HG03025 (cell line): ENCODE measurements at regions not wholly inside any gene's neighbourhood (a gene's known extent, or its start where the extent isn't known, plus 50 kb on each side); places are given as distances from the start of the nearest gene placed in this dataset.

Experiments used
- ATAC-seq: cut with Tn5 transposase; IDR thresholded peaks from one replicate; pipeline ENCODE4 v1.9.1; 2021; ENCODE audit warnings: mild to moderate bottlenecking, moderate library complexity; ENCODE audit not compliant: unreplicated experiment, low FRiP score

DNA sequence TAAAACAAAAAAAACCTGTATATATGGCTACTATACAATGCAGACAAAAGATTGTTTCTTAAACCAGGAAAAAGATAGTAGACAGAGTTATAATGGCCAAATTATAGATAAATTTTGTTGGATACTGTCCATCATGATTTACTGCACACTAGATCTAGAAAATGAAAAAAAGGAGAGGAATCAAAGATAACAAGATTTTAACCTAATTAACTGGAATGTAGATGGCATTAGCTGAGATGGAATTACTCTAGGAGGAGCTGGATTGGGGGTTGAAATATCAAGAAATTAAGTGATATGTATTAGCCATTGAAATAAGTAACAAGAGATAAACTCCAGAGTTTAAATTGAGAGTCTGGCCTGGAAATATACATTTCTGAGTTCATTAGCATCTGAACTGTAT lies 1489.1 kb downstream of the PLA2G4A start:
- ATAC-seq = no peak

DNA sequence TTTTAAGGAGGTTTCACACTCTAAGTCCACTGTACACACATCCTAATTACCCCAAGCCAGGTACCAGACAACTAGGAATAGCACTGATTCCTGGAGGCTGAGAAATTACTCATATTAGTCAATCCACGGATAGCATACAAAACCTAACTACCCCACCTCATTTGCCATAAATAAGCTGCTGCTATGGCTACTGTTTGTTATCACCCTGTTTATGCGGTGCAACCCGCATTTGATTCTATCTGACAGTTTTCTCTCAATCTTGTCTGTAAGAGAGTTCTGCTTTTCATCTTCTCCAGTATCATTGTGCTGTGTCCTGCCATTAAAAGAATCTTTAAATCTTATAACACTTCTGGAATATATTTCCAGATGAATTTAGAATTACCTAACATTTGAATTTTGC lies 1496.5 kb downstream of the PLA2G4A start:
- no peak for ATAC-seq

DNA sequence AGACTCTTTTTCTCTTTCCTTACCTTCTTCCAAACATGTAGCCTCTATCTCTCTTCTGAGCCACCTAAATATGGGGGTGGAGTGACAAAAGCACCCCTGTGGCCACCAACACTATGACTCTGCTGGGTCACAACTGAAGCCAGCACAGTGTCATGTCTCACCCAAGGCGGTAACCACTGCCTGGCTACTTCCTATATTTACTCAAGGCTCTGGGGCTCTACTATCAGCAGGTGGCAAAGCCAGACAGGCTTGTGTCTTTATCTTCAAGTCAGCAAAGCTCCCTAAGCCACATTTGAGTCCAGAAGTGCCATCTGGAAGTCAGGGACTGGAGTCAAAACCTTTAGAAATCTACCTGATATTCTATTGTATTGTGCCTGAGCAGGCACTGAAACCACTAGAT lies 1515.2 kb downstream of the PLA2G4A start:
- no peak for ATAC-seq

DNA sequence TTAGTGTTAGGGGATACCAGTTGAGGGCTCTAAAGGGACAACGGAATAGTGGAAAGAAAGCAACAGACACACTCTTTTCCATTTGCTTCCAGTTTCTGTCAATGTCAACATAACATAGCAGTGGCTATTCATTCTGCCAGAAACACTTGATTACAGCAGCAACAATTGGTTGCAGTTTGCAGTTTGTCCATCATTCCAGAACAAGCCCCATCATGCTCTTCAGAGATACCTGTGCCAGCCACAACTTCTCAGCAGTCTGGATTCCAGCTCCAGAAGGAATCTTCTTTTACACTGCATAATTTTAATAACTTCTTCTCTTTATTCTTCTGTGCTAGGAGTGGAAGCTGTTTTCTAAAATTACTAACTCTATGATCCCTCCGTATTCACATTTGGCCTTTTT lies 1521.4 kb downstream of the PLA2G4A start:
- ATAC-seq = no peak

DNA sequence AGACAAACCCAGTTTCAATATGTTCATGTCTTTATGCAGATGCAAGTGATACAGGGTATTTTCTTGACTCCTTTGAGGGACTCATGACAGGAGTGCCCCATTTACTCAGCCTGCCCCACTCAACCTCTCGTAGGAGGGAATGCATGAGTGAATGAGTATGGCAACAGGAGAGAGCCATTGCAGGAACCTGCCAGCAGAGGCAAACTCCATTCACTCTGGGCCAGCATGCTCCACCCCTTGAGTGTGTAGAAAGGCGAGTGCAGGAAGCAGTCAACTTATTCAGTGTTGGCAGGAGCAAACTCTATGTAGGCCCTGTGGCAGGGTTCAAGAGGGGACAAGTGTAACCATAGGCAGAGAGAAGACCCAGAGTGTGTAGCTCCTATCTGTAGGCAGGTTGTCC lies 1526.3 kb downstream of the PLA2G4A start:
- no peak for ATAC-seq

GRCh38 chr1:188355847-188356246 lies 1527.1 kb downstream of the PLA2G4A start:
- ATAC-seq = no peak

DNA sequence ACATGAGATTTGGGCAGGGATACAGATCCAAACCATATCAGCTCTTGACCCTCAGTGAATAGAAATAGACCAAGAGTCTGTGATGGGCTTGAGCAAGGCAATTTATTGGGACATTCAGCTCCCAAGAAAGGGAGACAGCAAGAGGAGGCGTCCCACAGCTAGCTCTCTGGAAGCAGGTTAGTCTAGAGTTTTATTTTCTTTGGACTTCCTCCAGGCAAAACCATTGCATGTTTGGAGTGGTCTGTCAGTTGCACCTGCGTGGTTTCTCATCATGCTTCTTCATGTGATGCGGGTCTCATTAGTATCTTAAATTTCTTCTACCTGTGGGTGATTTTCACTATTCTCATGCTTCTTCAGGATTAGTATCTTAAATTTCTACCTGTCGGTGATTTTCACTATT lies 1530.6 kb downstream of the PLA2G4A start:
- ATAC-seq = no peak

GRCh38 chr1:188363943-188364342 lies 1535.2 kb downstream of the PLA2G4A start:
- no peak for ATAC-seq

GRCh38 chr1:188364927-188365449 lies 1536.2 kb downstream of the PLA2G4A start:
- no peak for ATAC-seq

GRCh38 chr1:188365874-188366273 lies 1537.1 kb downstream of the PLA2G4A start:
- ATAC-seq = no peak

- no peak for ATAC-seq
These were observed 1538.9 kb downstream of the PLA2G4A start for GRCh38 chr1:188367661-188368060.

- no peak for ATAC-seq
These were observed 1542.6 kb downstream of the PLA2G4A start for GRCh38 chr1:188371295-188371806.

GRCh38 chr1:188372821-188373220 lies 1544.1 kb downstream of the PLA2G4A start:
- no peak for ATAC-seq

- no peak for ATAC-seq
These were observed 1554.1 kb downstream of the PLA2G4A start for GRCh38 chr1:188382851-188383250.

GRCh38 chr1:188386161-188386560 lies 1557.4 kb downstream of the PLA2G4A start:
- no peak for ATAC-seq

DNA sequence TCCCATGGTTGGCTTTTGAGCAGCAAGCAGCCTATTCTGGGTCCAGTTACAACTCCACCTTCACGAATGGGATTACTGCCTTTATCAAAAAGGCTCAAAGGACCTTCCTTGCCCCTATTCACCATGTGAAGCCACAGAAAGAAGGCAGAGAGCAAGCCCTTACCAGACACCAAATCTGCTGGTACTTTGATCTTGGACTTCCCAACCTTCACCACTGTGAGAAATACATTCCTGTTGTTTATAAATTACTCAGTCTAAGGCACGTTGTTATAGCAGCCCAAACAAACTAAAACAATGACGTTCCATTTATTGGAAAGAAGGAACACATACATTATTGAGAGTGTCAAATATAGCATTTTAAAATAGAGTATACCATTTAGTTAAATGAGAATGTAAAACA lies 1557.9 kb downstream of the PLA2G4A start:
- no peak for ATAC-seq

GRCh38 chr1:188394677-188395076 lies 1565.9 kb downstream of the PLA2G4A start:
- ATAC-seq = no peak

- ATAC-seq = no peak
These were observed 1568.8 kb downstream of the PLA2G4A start for GRCh38 chr1:188397521-188397920.

DNA sequence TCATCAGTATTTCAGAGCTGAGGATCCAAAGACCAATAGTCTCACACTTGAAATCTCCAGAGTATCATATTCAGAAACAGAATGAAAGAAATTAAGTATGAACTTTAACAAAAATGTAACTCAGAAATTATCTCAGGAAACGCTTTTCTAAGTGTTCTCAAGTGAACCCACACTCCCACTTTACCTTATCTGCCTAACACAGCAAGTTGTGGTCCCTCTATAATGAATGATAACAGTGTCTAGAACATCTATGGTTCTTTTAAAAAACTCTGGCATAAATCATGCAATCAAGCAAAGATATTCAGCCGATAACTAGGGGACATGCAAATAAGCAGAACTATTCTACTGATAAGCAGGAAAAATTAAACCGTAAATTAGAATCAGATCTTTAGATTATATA lies 1574.2 kb downstream of the PLA2G4A start:
- no peak for ATAC-seq

DNA sequence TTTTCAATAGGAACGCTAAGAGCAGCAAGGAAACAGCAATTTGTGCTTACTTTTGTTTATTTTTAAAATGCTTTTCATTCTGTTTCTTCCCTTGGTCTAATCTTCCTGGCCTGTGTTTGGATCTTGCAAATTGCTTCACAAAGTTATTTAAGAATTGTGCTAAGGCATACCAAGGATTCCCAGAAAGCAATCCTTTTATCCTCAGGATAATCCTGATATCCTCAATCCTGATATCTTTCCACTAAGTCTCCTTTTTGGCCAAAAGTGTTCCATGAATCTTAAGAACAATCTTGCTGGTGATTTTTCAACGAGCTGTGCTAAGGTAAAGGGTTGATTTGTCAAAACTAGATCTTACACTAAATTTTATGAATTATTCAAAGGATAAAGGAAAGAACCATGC lies 1577.9 kb downstream of the PLA2G4A start:
- no peak for ATAC-seq

DNA sequence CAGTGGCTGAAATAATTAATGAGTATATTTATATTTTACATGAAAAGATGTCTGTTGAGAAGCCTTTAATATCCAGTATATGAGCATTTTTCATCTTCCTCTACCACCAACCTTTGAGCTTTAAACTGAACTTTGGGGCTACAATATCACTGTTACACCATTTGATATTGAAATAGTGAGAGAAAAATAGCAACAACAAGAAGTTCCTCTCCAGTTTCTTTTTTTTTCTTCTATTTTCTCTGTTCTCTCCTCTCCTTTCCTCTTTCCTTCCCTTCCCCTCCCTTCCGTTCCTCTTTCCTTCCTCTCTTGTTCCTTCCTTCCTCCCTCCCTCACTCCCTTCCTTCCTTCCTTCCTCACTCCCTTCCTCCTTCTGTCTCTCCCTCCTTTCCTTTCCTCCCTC lies 1591.4 kb downstream of the PLA2G4A start:
- ATAC-seq = no peak

GRCh38 chr1:188423073-188423472 lies 1594.3 kb downstream of the PLA2G4A start:
- ATAC-seq = no peak

DNA sequence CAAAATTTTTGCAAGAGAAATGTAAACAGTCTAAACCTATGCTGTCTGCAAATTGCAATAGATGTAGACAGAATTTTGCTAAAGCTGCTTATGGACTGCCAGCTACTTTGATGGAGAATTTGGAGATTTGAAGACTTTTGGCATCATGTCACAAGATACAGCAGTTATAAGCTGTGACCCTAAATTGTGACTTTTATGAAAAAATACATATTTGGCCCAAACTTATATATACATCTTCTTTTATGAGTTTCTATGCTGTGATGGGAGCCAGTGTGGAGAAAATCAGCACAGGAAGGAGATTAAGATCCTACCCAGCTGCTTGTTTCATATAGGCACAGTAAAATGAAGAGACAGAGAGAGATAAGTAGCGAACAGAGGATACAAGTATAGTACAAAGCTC lies 1595.4 kb downstream of the PLA2G4A start:
- ATAC-seq = no peak
